Keratinocyte (primary cell): ENCODE measurements at regions not wholly inside any gene's neighbourhood (a gene's known extent, or its start where the extent isn't known, plus 50 kb on each side); places are given as distances from the start of the nearest gene placed in this dataset.

ENCODE experiments used
- DNase-seq: peaks from one replicate; pipeline ENCODE4 v3.0.0-alpha.2; 2011; ENCODE audit warnings: low read depth, missing footprints, low spot score
- FAIRE-seq: peaks from 2 replicates; lab custom pipeline; 2011; peaks lifted over from hg19 to GRCh38; lab: Jason Lieb, UNC
- H2AFZ ChIP-seq: 2 replicates; pipeline ENCODE4 v1.6.0; 2012; ENCODE audit warnings: low read length, control low read depth, inconsistent platforms; ENCODE audit not compliant: control insufficient read depth
- H3K27ac ChIP-seq: 2 replicates; pipeline ENCODE4 v1.5.1; 2011; ENCODE audit warnings: low read length; ENCODE audit not compliant: control insufficient read depth, insufficient read depth
- H3K27me3 ChIP-seq: 3 replicates; pipeline ENCODE4 v1.6.0; 2011; ENCODE audit warnings: low read length; ENCODE audit not compliant: control insufficient read depth, insufficient read depth; ENCODE audit errors: extremely low read depth
- H3K36me3 ChIP-seq, 2 experiments: 2 replicates in 1 of 2; 3 replicates in 1 of 2; pipeline ENCODE4 v1.5.1; 2011; ENCODE audit warnings: low read length in 2 of 2, mild to moderate bottlenecking in 1 of 2; ENCODE audit not compliant: control insufficient read depth in 2 of 2, insufficient read depth in 2 of 2; ENCODE audit errors: extremely low read depth in 1 of 2
- H3K4me1 ChIP-seq: 3 replicates; pipeline ENCODE4 v1.5.1; 2011; ENCODE audit warnings: low read length; ENCODE audit not compliant: control insufficient read depth, insufficient read depth; ENCODE audit errors: extremely low read depth
- H3K4me2 ChIP-seq: 3 replicates; pipeline ENCODE4 v1.6.0; 2011; ENCODE audit warnings: low read depth, low read length; ENCODE audit not compliant: control insufficient read depth, insufficient read depth; ENCODE audit errors: extremely low read depth
- H3K4me3 ChIP-seq, 3 experiments: fragments of 200-600 bp in 1 of 3; sonication (generic) in 1 of 3; 2 replicates in 2 of 3; 3 replicates in 1 of 3; pipeline ENCODE4 v1.5.1; 2011 to 2016; ENCODE audit warnings: low read length in 3 of 3, mild to moderate bottlenecking in 3 of 3, control low read depth in 2 of 3, inconsistent platforms in 1 of 3, low read depth in 1 of 3, mixed read lengths in 1 of 3, mixed run types in 1 of 3, moderate library complexity in 1 of 3; ENCODE audit not compliant: control insufficient read depth in 2 of 3, insufficient read depth in 2 of 3; ENCODE audit errors: extremely low read depth in 1 of 3
- H3K79me2 ChIP-seq: 2 replicates; pipeline ENCODE4 v1.6.0; 2012; ENCODE audit warnings: low read length; ENCODE audit not compliant: control insufficient read depth, insufficient read depth
- H3K9ac ChIP-seq: 3 replicates; pipeline ENCODE4 v1.6.0; 2011; ENCODE audit warnings: low read length; ENCODE audit not compliant: control insufficient read depth, insufficient read depth; ENCODE audit errors: extremely low read depth
- H3K9me1 ChIP-seq: 3 replicates; pipeline ENCODE4 v1.6.0; 2011; ENCODE audit warnings: low read length; ENCODE audit not compliant: control insufficient read depth, insufficient read depth; ENCODE audit errors: extremely low read depth
- H3K9me3 ChIP-seq: 2 replicates; pipeline ENCODE4 v1.5.1; 2012; ENCODE audit warnings: low read depth, low read length; ENCODE audit not compliant: control insufficient read depth
- H4K20me1 ChIP-seq: 3 replicates; pipeline ENCODE4 v1.6.0; 2011; ENCODE audit warnings: low read length; ENCODE audit not compliant: control insufficient read depth, insufficient read depth; ENCODE audit errors: extremely low read depth
- CTCF ChIP-seq, 3 experiments: IDR thresholded peaks in 1 of 3; conservative IDR thresholded peaks in 1 of 3; optimal IDR thresholded peaks in 1 of 3; 2 replicates in 2 of 3; 3 replicates in 1 of 3; pipeline versions ENCODE3 to v1.5.1; 2011; ENCODE audit warnings: low read length in 3 of 3, mild to moderate bottlenecking in 3 of 3, moderate library complexity in 2 of 3, control low read depth in 1 of 3, inconsistent platforms in 1 of 3; ENCODE audit not compliant: insufficient read depth in 2 of 3; ENCODE audit errors: extremely low read depth in 1 of 3
- EZH2 ChIP-seq: IDR thresholded peaks from one replicate; pipeline ENCODE4 v1.6.1; 2012; ENCODE audit warnings: inconsistent platforms, mild to moderate bottlenecking, low read length, moderate library complexity
- dilution Hi-C: fragments of 300-500 bp; cut with MboI; formaldehyde crosslinking; loops from one replicate; pipeline ENCODE4 v1.7.0; 2020; ENCODE audit warnings: low sequenced_read_pairs; ENCODE audit not compliant: extremely low pct_ligation_motif_present

GRCh38 chrX:95718746-95719145, 965.9 kb upstream of the DIAPH2 start:
- Histone ChIP-seq H3K4me3 (no peak overlapping the region), H3K4me2 (no peak overlapping the region), H3K36me3 (no peaks in the 10 kb centered on the region), H3K4me1 (no peaks in the 10 kb centered on the region), H4K20me1 (no peaks in the 10 kb centered on the region), H3K9me3 (no peaks in the 10 kb centered on the region), H3K79me2 (no peaks in the 10 kb centered on the region), H3K9me1 (no peaks in the 10 kb centered on the region), H3K9ac (no peak overlapping the region), H3K27me3 (no peaks in the 10 kb centered on the region), H2AFZ (no peak overlapping the region), H3K27ac (no peak overlapping the region)
- FAIRE-seq (no peak), DNase-seq (no peak)
- dilution Hi-C loops = no loop called here
- no peak for TF ChIP-seq CTCF (optimal IDR thresholded peaks at IDR 0.05 in 1 of 3, IDR thresholded peaks at IDR 0.05 in 1 of 3, conservative IDR thresholded peaks at IDR 0.05 in 1 of 3; ENCODE audit: extremely low read depth in 1 of 3, insufficient read depth in 2 of 3, low read length in 3 of 3)
- TF ChIP-seq EZH2 = no peak

GRCh38 chrX:95721011-95721410, 963.6 kb upstream of the DIAPH2 start:
- H3K9me1 ChIP-seq = no peaks in the 10 kb centered on the region
- FAIRE-seq = no peak

More at GRCh38 chrX:95721011-95721410, 963.6 kb upstream of the DIAPH2 start:
- H3K4me3 ChIP-seq = no peak overlapping the region
- H3K27ac ChIP-seq = no peak overlapping the region
- dilution Hi-C loops = no loop called here
- H3K27me3 ChIP-seq = no peaks in the 10 kb centered on the region
- TF ChIP-seq CTCF (optimal IDR thresholded peaks at IDR 0.05 in 1 of 3, IDR thresholded peaks at IDR 0.05 in 1 of 3, conservative IDR thresholded peaks at IDR 0.05 in 1 of 3; ENCODE audit: extremely low read depth in 1 of 3, insufficient read depth in 2 of 3, low read length in 3 of 3) = no peak
- no peak for TF ChIP-seq EZH2
- no peak for DNase-seq
- H4K20me1 ChIP-seq = no peaks in the 10 kb centered on the region
- no peaks in the 10 kb centered on the region for H3K4me1 ChIP-seq
- H3K9ac ChIP-seq = no peak overlapping the region
- no peaks in the 10 kb centered on the region for H3K79me2 ChIP-seq
- no peaks in the 10 kb centered on the region for H3K9me3 ChIP-seq
- no peak overlapping the region for H2AFZ ChIP-seq
- no peaks in the 10 kb centered on the region for H3K36me3 ChIP-seq
- no peak overlapping the region for H3K4me2 ChIP-seq
